SK-N-SH (cell line): ENCODE measurements at regions not wholly inside any gene's neighbourhood (a gene's known extent, or its start where the extent isn't known, plus 50 kb on each side); places are given as distances from the start of the nearest gene placed in this dataset.
A peak's percentile ranks its signal among the peaks of the same experiment; 100 is the strongest.

Experiments
- CTCF ChIA-PET: fragments of 300-600, 350-600 bp; formaldehyde crosslinking; extraction: SDS; loops from one replicate; lab custom pipeline; 2021; lab: Yijun Ruan, JAX
- POLR2A ChIA-PET: fragments of 350-600 bp; sonication (Branson Sonifier 250); formaldehyde crosslinking; extraction: SDS; loops from one replicate; lab custom pipeline; 2020; ENCODE audit warnings: antibody characterized with exemption, inconsistent platforms; lab: Yijun Ruan, JAX
- DNase-seq: peaks from one replicate; pipeline ENCODE4 v3.0.0; 2012
- H2AFZ ChIP-seq: fragments of 200-600 bp; sonication (generic); 2 replicates; pipeline ENCODE4 v1.8.1; 2016; ENCODE audit warnings: antibody characterized with exemption, mild to moderate bottlenecking, low read depth
- H3F3A ChIP-seq: fragments of 200-600 bp; sonication (generic); replicated peaks from 2 replicates; pipeline ENCODE3; 2016; ENCODE audit warnings: antibody characterized with exemption, mild to moderate bottlenecking; ENCODE audit not compliant: insufficient read depth
- H3K27ac ChIP-seq, 2 experiments: fragments of 200-500 bp in 1 of 2; fragments of 200-600 bp in 1 of 2; sonication (Bioruptor generic) in 1 of 2; sonication (generic), shearing (Covaris generic) in 1 of 2; 2 replicates each; pipeline versions ENCODE4 v1.5.1 to v1.6.1; 2014 to 2016; ENCODE audit warnings: low read depth in 2 of 2, inconsistent platforms in 1 of 2, low read length in 1 of 2, mild to moderate bottlenecking in 1 of 2, mixed read lengths in 1 of 2
- H3K27me3 ChIP-seq: fragments of 200-600 bp; sonication (generic), shearing (Covaris generic); 2 replicates; pipeline ENCODE4 v1.6.1; 2016; ENCODE audit warnings: mixed run types; ENCODE audit not compliant: insufficient read depth
- H3K36me3 ChIP-seq, 2 experiments: fragments of 200-500 bp in 1 of 2; fragments of 200-600 bp in 1 of 2; sonication (Bioruptor generic) in 1 of 2; sonication (generic) in 1 of 2; replicated peaks in 1 of 2; 2 replicates each; pipeline versions ENCODE3 to v1.5.1; 2014 to 2016; ENCODE audit warnings: low read length in 1 of 2, mild to moderate bottlenecking in 1 of 2; ENCODE audit not compliant: insufficient read depth in 2 of 2, control insufficient read depth in 1 of 2
- H3K4me1 ChIP-seq, 2 experiments: fragments of 200-500 bp in 1 of 2; fragments of 200-600 bp in 1 of 2; sonication (Bioruptor generic) in 1 of 2; sonication (generic), shearing (Covaris generic) in 1 of 2; 2 replicates each; pipeline versions ENCODE4 v1.5.1 to v1.6.1; 2014 to 2016; ENCODE audit warnings: low read depth in 1 of 2, low read length in 1 of 2, mixed run types in 1 of 2; ENCODE audit not compliant: insufficient read depth in 2 of 2, control insufficient read depth in 1 of 2
- H3K4me2 ChIP-seq: fragments of 200-600 bp; sonication (generic), shearing (Covaris generic); 2 replicates; pipeline ENCODE4 v1.6.1; 2017; ENCODE audit warnings: mixed run types
- H3K4me3 ChIP-seq, 2 experiments: fragments of 200-500 bp in 1 of 2; fragments of 200-600 bp in 1 of 2; sonication (Bioruptor generic) in 1 of 2; sonication (generic), shearing (Covaris generic) in 1 of 2; 2 replicates each; pipeline versions ENCODE4 v1.5.1 to v1.8.1; 2014 to 2016; ENCODE audit warnings: low read depth in 2 of 2, inconsistent platforms in 1 of 2, low read length in 1 of 2, mild to moderate bottlenecking in 1 of 2, mixed read lengths in 1 of 2, moderate library complexity in 1 of 2
- H3K79me2 ChIP-seq: fragments of 200-600 bp; sonication (generic); 2 replicates; pipeline ENCODE4 v1.8.1; 2017; ENCODE audit warnings: mild to moderate bottlenecking; ENCODE audit not compliant: insufficient read depth
- H3K9ac ChIP-seq: fragments of 200-600 bp; sonication (generic); 2 replicates; pipeline ENCODE4 v1.6.1; 2017; ENCODE audit warnings: mixed run types
- H3K9me2 ChIP-seq: fragments of 200-600 bp; sonication (generic); 2 replicates; pipeline ENCODE4 v1.6.1; 2017; ENCODE audit warnings: mixed run types
- H3K9me3 ChIP-seq: fragments of 200-600 bp; sonication (generic); 2 replicates; pipeline ENCODE4 v1.6.1; 2017; ENCODE audit warnings: mixed run types, mild to moderate bottlenecking, moderate library complexity
- H4K20me1 ChIP-seq: fragments of 200-600 bp; sonication (generic); 2 replicates; pipeline ENCODE4 v1.6.1; 2017; ENCODE audit warnings: mild to moderate bottlenecking, mixed run types; ENCODE audit not compliant: insufficient read depth
- CHD2 ChIP-seq: fragments of 150-350 bp; IDR thresholded peaks from 2 replicates; pipeline ENCODE4 v1.6.1; 2018; ENCODE audit warnings: low read length; ENCODE audit not compliant: partially characterized antibody
- CTCF ChIP-seq: fragments of 200-600 bp; sonication (generic); IDR thresholded peaks from 2 replicates; pipeline ENCODE4 v1.6.1; 2017; ENCODE audit warnings: antibody characterized with exemption, mild to moderate bottlenecking, moderate library complexity
- EP300 ChIP-seq, 2 experiments: IDR thresholded peaks; 2 replicates each; pipeline versions ENCODE4 v1.4.0 to v1.6.1; 2012; ENCODE audit warnings: borderline replicate concordance in 1 of 2, low read depth in 1 of 2, low read length in 1 of 2
- FOSL2 ChIP-seq: IDR thresholded peaks from 2 replicates; pipeline ENCODE4 v1.4.0; 2012; ENCODE audit warnings: low read depth, mild to moderate bottlenecking, moderate library complexity, borderline replicate concordance
- FOXM1 ChIP-seq: IDR thresholded peaks from 2 replicates; pipeline ENCODE4 v1.4.0; 2012; ENCODE audit warnings: low read depth, mild to moderate bottlenecking
- GATA2 ChIP-seq: sonication (generic); formaldehyde crosslinking; IDR thresholded peaks from 2 replicates; pipeline ENCODE4 v1.5.0; 2020; ENCODE audit warnings: mild to moderate bottlenecking, missing genetic modification reagents
- JUND ChIP-seq: IDR thresholded peaks from 2 replicates; pipeline ENCODE4 v1.4.0; 2012
- MAX ChIP-seq: IDR thresholded peaks from 2 replicates; pipeline ENCODE4 v1.4.0; 2012; ENCODE audit warnings: low read depth
- PBX3 ChIP-seq: IDR thresholded peaks from 2 replicates; pipeline ENCODE4; 2012
- RCOR1 ChIP-seq: fragments of 150-350 bp; IDR thresholded peaks from 2 replicates; pipeline ENCODE4 v1.6.1; 2017; ENCODE audit warnings: antibody characterized with exemption, low read length
- RFX5 ChIP-seq: IDR thresholded peaks from 2 replicates; pipeline ENCODE4 v1.6.1; 2012; ENCODE audit warnings: mild to moderate bottlenecking, improper control_type of control experiment, low read length
- RXRA ChIP-seq: IDR thresholded peaks from 2 replicates; pipeline ENCODE4 v1.4.0; 2012; ENCODE audit warnings: low read depth, mild to moderate bottlenecking, borderline replicate concordance
- TAF1 ChIP-seq: IDR thresholded peaks from 2 replicates; pipeline ENCODE4 v1.6.1; 2012; ENCODE audit warnings: low read depth, mild to moderate bottlenecking, low read length, moderate library complexity, borderline replicate concordance
- TCF12 ChIP-seq: IDR thresholded peaks from 2 replicates; pipeline ENCODE4 v1.4.0; 2012
- USF1 ChIP-seq: IDR thresholded peaks from 2 replicates; pipeline ENCODE4 v1.4.0; 2012; ENCODE audit warnings: low read depth, borderline replicate concordance
- WGBS: methylation state at CpG from one replicate; pipeline ENCODE4 v1.1.6; 2017; ENCODE audit warnings: low lambda C conversion rate; 5-methylcytosine and 5-hydroxymethylcytosine counted together

GRCh38 chr14:56004323-56004722, 113.9 kb upstream of the PELI2 start (continued):
- TF ChIP-seq CTCF: no peak
- TF ChIP-seq RCOR1: no peak
- TF ChIP-seq JUND: no peak
- TF ChIP-seq RXRA: no peak
- TF ChIP-seq USF1: no peak

- H3K27me3 ChIP-seq: no peaks in the 10 kb centered on the region
- ChIA-PET CTCF (no interaction called here), POLR2A (no interaction called here)
- peak overlapping the region; percentile 83 for H3K4me2 ChIP-seq
- peak overlapping the region in 1 of 2 experiments; percentile 69; a peak in 2 of 4 replicates for H3K27ac ChIP-seq
- H3K4me1 ChIP-seq: no peaks in the 10 kb centered on the region
- peak overlapping the region in 1 of 2 experiments; percentile 55; a peak in 2 of 4 replicates for H3K4me3 ChIP-seq
- H3K9ac ChIP-seq: peak overlapping the region; percentile 65
- WGBS: 5% methylated on average over 14 of the region's 14 CpGs
- H3K9me3 ChIP-seq: no peaks in the 10 kb centered on the region
- no peaks in the 10 kb centered on the region for H3K79me2 ChIP-seq
- TF ChIP-seq MAX (no peak), EP300 (IDR thresholded peaks at IDR 0.05; ENCODE audit: borderline replicate concordance in 1 of 2, low read depth in 1 of 2, low read length in 1 of 2) (no peak), PBX3 (no peak), TAF1 (no peak), CHD2 (no peak), RFX5 (no peak), TCF12 (no peak), GATA2 (CRISPR knock-in tag) (no peak), FOXM1 (no peak), FOSL2 (no peak)
- no peaks in the 10 kb centered on the region for H3K36me3 ChIP-seq
- peak overlapping the region; percentile 86 for H2AFZ ChIP-seq
- H3F3A ChIP-seq: peaks cover 4% of the 10 kb centered on the region
- no peak for DNase-seq
- H3K9me2 ChIP-seq: no peaks in the 10 kb centered on the region
- no peaks in the 10 kb centered on the region for H4K20me1 ChIP-seq
Observed at GRCh38 chr14:56004786-56005185, 113.4 kb upstream of the PELI2 start.
